Bronchial epithelial cell (primary cell): ENCODE measurements at regions not wholly inside any gene's neighbourhood (a gene's known extent, or its start where the extent isn't known, plus 50 kb on each side); places are given as distances from the start of the nearest gene placed in this dataset.
"Not testable (repeated sequence)": the region's sequence is repeated elsewhere in the genome, so short reads cannot be mapped to it uniquely, and the experiment has no call there.

Experiments used
- DNase-seq: peaks from one replicate; pipeline ENCODE4 v3.0.0-alpha.2; 2010; ENCODE audit warnings: low read depth
- FAIRE-seq: peaks from 2 replicates; lab custom pipeline; 2011; peaks lifted over from hg19 to GRCh38; lab: Jason Lieb, UNC
- H3K27me3 ChIP-seq: 2 replicates; pipeline ENCODE4 v1.5.1; 2011; ENCODE audit warnings: low read length; ENCODE audit not compliant: control insufficient read depth, insufficient read depth
- H3K36me3 ChIP-seq: 2 replicates; pipeline ENCODE4 v1.5.1; 2011; ENCODE audit warnings: low read length; ENCODE audit not compliant: control insufficient read depth, insufficient read depth
- H3K4me3 ChIP-seq: 2 replicates; pipeline ENCODE4 v1.5.1; 2011; ENCODE audit warnings: mild to moderate bottlenecking, low read depth, low read length, control low read depth
- CTCF ChIP-seq: IDR thresholded peaks from 2 replicates; pipeline ENCODE4 v1.5.1; 2011; ENCODE audit warnings: mild to moderate bottlenecking, moderate library complexity, low read length, control low read depth, inconsistent platforms; ENCODE audit not compliant: insufficient read depth, severe bottlenecking

- Histone ChIP-seq H3K27me3 (no peaks in the 10 kb centered on the region), H3K36me3 (no peaks in the 10 kb centered on the region), H3K4me3 (no peak overlapping the region)
- FAIRE-seq = no peak
- DNase-seq = peak; percentile 58
- TF ChIP-seq CTCF = peak; percentile 40
Observed at GRCh38 chr4:158410272-158410671, 111.4 kb upstream of the RXFP1 start.

- FAIRE-seq (peak; percentile 79), DNase-seq (no peak)
Observed at GRCh38 chr4:158411269-158411668, 110.4 kb upstream of the RXFP1 start.

GRCh38 chr4:158418679-158419078, 103.0 kb upstream of the RXFP1 start:
- not testable (repeated sequence) for DNase-seq, H3K27me3 ChIP-seq, H3K4me3 ChIP-seq, FAIRE-seq, H3K36me3 ChIP-seq

More at GRCh38 chr4:158411269-158411668, 110.4 kb upstream of the RXFP1 start:
- TF ChIP-seq CTCF = no peak
- H3K4me3 ChIP-seq = no peak overlapping the region
- no peaks in the 10 kb centered on the region for H3K36me3 ChIP-seq
- no peaks in the 10 kb centered on the region for H3K27me3 ChIP-seq

GRCh38 chr4:158420782-158421181, 100.9 kb upstream of the RXFP1 start:
- no peak for TF ChIP-seq CTCF
- H3K4me3 ChIP-seq = no peak overlapping the region
- no peaks in the 10 kb centered on the region for H3K27me3 ChIP-seq
- DNase-seq = no peak
- H3K36me3 ChIP-seq = no peaks in the 10 kb centered on the region
- FAIRE-seq = no peak

GRCh38 chr4:158422546-158422945, 99.1 kb upstream of the RXFP1 start:
- Histone ChIP-seq H3K27me3 (no peaks in the 10 kb centered on the region), H3K4me3 (no peak overlapping the region), H3K36me3 (no peaks in the 10 kb centered on the region)
- no peak for TF ChIP-seq CTCF
- FAIRE-seq = no peak
- DNase-seq = no peak

- no peaks in the 10 kb centered on the region for H3K27me3 ChIP-seq
- no peak for TF ChIP-seq CTCF
- H3K4me3 ChIP-seq = no peak overlapping the region
- H3K36me3 ChIP-seq = no peaks in the 10 kb centered on the region
- DNase-seq = peak; percentile 55
- FAIRE-seq = no peak
Observed at GRCh38 chr4:158428242-158428641, 93.4 kb upstream of the RXFP1 start.
